HG03159 (cell line): ENCODE measurements at regions not wholly inside any gene's neighbourhood (a gene's known extent, or its start where the extent isn't known, plus 50 kb on each side); places are given as distances from the start of the nearest gene placed in this dataset.
"Not testable (repeated sequence)": the region's sequence is repeated elsewhere in the genome, so short reads cannot be mapped to it uniquely, and the experiment has no call there.

Experiments
- ATAC-seq: cut with Tn5 transposase; IDR thresholded peaks from one replicate; pipeline ENCODE4 v1.9.1; 2021; ENCODE audit warnings: mild to moderate bottlenecking, moderate library complexity; ENCODE audit not compliant: unreplicated experiment

- ATAC-seq: peak; percentile 98
Measured at GRCh38 chr1:229856009-229856650, 210.9 kb upstream of the GALNT2 start.

GRCh38 chr1:229857585-229857984 lies 209.5 kb upstream of the GALNT2 start:
- no peak for ATAC-seq

- ATAC-seq: no peak
Measured at GRCh38 chr1:229859026-229859425, 208.0 kb upstream of the GALNT2 start.

DNA sequence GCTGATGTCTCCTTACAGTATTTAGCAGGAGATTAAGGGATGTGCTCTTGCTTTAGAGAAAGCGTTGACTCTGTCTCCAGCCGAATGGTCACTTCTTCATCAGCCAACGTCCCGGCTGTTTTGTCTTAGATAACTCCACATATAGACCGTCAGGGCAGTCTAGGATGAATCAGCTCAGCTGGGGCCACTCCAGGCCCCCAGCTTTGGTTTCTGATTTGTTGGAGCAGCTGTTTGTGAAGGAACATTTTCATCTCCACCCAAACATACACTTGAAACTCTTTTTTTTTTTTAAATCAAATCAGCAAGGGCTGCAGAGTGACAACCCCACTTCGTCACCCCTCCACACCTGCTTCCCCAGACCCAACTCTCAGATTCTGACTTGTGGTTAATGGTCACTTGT lies 206.1 kb upstream of the GALNT2 start:
- ATAC-seq: no peak

GRCh38 chr1:229862017-229862774 lies 204.8 kb upstream of the GALNT2 start:
- no peak for ATAC-seq

DNA sequence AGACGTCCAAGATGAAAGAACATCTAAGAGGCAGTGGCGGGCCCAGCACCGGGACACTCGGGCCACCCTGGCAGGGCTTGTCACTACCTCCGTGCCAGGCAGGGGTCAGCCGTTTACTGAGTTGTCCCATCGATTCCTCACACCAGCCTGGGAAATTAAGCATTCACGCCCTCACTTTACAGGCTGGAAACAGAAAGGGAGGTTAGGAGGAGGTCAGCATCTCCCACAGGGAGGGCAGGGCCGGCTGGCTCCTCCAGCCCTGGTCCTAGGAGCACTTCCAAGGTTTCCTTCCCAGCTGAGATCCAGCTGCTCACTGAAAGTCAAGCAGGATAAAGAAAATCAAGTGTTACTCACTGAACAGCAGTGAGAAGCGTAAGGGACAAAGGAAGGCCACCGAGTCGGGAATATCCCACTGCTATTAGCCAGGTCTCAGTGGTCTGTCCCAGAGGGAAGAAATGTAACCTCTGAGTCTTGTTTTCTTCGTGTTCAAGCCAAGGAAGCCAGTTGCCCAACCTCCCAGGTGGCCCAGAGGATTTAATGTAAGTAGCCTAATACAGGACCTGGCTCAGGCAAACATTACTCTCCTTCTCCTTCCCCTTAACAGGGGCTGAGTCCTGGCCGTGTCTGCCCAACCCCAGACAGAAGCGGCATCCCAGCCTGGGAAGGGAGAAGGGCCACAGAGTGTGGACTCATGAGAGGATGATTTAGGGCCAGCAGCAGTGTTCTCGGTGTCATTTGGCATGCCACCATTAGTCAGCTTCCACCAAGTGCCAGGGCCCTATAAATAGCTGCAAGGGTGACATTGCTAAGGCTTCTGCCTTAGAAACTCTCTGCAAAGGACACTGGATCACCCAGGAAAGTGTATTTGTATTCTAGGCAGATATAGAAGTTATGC lies 203.1 kb upstream of the GALNT2 start:
- no peak for ATAC-seq

DNA sequence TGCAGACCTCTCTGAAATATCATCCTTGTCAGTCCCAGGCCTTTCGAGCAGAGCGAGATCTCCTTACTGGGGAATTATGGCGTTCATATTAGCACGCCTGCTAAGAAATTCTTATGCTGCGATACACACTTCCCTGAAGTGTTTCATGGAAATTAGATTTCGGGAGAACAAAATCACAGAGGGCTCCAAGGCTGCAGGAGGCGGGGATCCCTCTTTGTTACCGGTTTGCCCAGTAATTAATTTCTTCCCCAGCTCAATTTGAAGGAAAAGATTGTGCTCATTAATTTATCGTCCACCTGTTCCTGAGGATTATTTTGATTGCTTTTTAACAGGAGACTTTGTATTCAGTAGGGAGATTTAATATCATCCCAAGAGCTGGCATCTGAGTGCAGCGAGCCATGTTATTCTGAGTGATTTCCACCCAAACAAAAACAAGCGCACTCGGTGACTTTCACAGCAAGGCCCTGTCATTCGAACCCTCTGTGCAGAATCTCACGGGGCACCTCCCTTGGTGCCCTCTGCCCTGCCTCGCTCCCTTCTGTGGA lies 202.3 kb upstream of the GALNT2 start:
- no peak for ATAC-seq

DNA sequence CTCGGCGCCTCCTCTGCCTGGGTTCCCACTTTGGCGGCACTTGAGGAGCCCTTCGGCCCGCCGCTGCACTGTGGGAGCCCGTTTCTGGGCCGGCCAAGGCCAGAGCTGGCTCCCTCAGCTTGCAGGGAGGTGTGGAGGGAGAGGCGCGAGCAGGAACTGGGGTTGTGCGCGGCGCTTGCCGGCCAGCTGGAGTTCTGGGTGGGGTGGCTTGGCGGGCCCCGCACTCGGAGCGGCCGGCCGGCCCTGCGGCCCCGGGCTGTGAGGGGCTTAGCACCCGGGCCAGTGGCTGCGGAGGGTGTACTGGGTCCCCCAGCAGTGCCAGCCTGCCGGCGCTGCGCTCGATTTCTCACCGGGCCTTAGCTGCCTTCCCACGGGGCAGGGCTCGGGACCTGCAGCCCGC lies 201.7 kb upstream of the GALNT2 start:
- not testable (repeated sequence) for ATAC-seq

- ATAC-seq: no peak
Measured at GRCh38 chr1:229867726-229868125, 199.3 kb upstream of the GALNT2 start.

DNA sequence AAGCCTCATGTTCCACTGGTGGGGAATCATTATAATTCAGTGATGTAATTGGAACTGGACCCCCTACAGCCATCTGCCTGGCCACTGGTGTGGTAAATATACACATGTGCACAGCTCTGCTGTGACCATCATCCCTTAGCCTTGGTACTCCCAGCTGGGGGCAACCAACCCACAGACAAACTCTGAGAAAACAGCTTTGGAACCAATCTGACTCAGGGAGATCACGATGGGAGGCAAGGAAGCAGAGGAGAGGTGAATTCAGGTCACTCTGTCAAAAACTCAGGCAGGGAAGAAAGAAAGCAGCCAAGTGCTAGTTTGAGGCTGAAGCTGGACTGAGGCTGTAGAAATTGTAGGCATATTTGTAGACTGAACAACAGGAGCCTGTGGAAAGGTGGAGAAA lies 197.8 kb upstream of the GALNT2 start:
- no peak for ATAC-seq

DNA sequence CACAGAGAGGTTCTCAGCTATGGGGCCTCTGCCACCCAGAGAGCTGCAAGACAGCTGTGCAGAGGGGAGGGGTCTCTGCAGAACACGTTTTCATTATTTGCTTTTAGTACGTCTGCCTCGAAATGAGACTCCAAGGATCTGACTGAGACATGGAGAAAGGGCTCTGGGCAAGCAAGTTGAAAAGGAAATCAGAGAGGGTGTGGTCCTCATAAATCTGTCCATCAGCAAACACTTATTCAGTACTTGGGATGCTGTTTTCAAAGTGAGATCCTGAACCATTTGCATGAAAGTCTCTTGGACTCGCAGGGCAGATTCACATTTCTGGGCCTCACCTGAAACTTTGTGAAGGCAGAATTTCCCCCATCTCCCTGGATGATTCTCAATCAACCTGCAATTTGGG lies 197.4 kb upstream of the GALNT2 start:
- ATAC-seq: no peak

GRCh38 chr1:229870381-229870780 lies 196.7 kb upstream of the GALNT2 start:
- ATAC-seq: no peak

- ATAC-seq: no peak
Measured at GRCh38 chr1:229871078-229871676, 195.9 kb upstream of the GALNT2 start.

DNA sequence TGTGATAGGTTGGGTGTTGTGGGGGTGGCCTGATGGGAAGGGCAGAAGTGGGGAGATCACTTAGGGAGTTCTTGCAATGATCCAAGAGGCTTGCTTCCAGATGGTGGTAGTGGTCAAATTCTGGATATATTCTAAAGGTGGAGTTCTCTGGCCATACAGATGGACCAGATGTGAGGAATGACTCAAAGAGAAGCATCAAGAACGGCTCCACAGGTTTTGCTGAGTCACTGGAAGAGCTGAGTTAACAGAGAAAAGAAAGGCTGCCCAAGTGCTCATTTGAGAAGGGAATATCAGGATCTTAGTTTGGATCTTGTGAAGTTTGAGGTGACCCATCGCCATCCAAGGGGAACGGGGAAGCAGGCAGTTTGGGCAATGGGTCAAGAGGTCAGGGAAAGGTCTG lies 192.9 kb upstream of the GALNT2 start:
- ATAC-seq: no peak

DNA sequence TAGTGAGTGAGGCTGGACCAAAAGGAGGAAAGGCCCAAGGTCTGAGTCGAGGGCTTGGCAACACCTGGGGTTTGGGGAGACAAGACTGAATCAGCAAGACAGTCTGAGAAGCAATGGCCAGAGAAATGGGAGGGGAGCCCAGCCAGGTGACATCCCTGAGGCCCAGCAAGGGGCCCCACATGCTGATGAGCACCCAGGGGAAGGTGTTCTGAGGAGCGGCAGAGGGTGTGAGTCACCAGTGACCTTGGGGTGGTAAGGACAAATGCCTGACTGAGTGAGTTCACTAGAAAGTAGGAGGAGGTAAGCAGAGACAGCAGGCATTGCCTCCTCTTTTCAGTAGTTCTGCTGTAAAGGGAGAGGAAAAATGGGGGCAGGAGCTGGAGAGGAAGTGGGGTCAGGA lies 192.4 kb upstream of the GALNT2 start:
- ATAC-seq: no peak

DNA sequence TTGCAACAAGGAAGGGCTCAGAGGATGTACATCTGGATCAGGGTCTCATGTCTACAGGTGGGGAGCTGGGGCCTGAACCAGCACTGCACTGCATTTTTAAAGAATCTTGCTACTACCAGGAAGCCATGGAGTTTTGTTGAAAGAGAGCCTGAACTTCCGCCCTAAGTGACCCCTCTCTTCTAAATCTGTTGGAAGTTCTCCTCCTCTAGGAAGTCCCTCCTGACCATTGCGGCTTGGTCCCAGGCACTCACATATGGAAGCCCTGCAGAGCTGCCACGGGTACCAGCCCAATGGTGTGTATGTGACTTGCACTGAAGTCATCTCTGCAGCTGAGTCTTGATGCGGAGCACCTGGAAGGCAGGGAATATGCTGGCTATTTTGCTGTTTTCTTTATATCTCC lies 192.0 kb upstream of the GALNT2 start:
- ATAC-seq: no peak

DNA sequence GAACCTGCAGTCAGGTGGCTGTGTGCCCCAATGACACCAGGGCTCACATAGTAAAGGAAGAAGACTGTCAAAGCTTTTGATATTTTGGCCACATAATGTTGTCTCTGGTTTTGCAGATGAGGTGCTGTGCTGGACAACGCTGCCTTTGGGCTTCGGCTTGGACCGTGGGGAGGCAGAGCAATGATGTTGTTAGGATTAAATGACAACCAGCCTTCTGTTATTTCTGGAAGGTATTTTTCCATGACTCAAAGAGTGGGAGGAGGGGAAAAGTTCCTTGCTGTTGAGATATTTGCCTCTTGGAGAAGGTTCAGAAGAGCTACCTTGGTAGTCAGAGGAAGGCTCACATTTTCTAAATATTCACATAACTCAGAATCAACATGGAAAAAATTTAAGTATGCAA lies 187.3 kb upstream of the GALNT2 start:
- ATAC-seq: no peak

- no peak for ATAC-seq
Measured at GRCh38 chr1:229880271-229881170, 186.5 kb upstream of the GALNT2 start.

DNA sequence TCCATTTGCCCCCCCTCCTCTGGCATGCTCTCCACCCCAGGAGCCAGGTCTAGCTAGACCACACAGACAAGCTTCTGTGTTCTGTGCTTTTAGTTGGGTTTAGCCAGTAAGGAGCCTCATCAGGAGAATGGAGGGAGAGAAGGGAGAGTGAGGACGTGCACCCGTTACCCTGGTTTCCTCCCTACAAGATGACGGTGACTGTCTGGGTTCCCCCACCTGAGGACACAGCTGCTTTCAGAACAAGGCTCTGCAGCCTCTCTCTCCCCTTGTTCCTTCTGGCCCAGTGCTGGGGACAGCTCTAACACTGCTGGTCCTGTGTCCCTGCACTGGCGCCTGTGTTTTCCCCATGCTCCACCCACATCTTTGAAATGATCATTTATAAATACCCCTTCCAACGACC lies 184.4 kb upstream of the GALNT2 start:
- ATAC-seq: no peak
